OCI-LY3 (cell line): ENCODE measurements at regions not wholly inside any gene's neighbourhood (a gene's known extent, or its start where the extent isn't known, plus 50 kb on each side); places are given as distances from the start of the nearest gene placed in this dataset.

Source experiments
- H2AFZ ChIP-seq: fragments of 200-600, 300-600 bp; shearing (Covaris generic); 2 replicates; pipeline ENCODE4 v1.6.0; 2014; ENCODE audit warnings: antibody characterized with exemption, low read depth, low read length
- H3K27ac ChIP-seq: fragments of 200-600, 300-600 bp; sonication (generic); 2 replicates; pipeline ENCODE4 v1.5.1; 2014; ENCODE audit warnings: mild to moderate bottlenecking, low read length, moderate library complexity, mixed read lengths
- H3K27me3 ChIP-seq: fragments of 200-600, 300-600 bp; sonication (generic); 2 replicates; pipeline ENCODE4 v1.6.1; 2014; ENCODE audit warnings: low read depth, low read length, mixed read lengths
- H3K36me3 ChIP-seq: fragments of 200-600, 300-600 bp; sonication (generic); replicated peaks from 2 replicates; pipeline ENCODE3; 2014; ENCODE audit warnings: low read depth, low read length, mixed read lengths
- H3K4me1 ChIP-seq: fragments of 300-600, 200-600 bp; sonication (generic); 2 replicates; pipeline ENCODE4 v1.6.1; 2014; ENCODE audit warnings: low read length, mixed read lengths
- H3K4me2 ChIP-seq: fragments of 200-600, 300-600 bp; sonication (generic); 2 replicates; pipeline ENCODE4 v1.6.1; 2014; ENCODE audit warnings: low read length, mixed read lengths
- H3K4me3 ChIP-seq: fragments of 300-600, 200-600 bp; sonication (generic); 2 replicates; pipeline ENCODE4 v1.5.1; 2014; ENCODE audit warnings: antibody characterized with exemption, mild to moderate bottlenecking, low read length, moderate library complexity
- H3K79me2 ChIP-seq: fragments of 300-600, 200-600 bp; shearing (Covaris generic); 2 replicates; pipeline ENCODE4 v1.6.1; 2014; ENCODE audit warnings: mild to moderate bottlenecking, low read length, mixed read lengths
- H3K9ac ChIP-seq: fragments of 300-600, 200-600 bp; shearing (Covaris generic); 2 replicates; pipeline ENCODE4 v1.6.0; 2014; ENCODE audit warnings: mild to moderate bottlenecking, low read length, moderate library complexity
- H3K9me3 ChIP-seq: fragments of 200-600, 300-600 bp; shearing (Covaris generic); 2 replicates; pipeline ENCODE4 v1.6.1; 2014; ENCODE audit warnings: low read length, mixed read lengths; ENCODE audit not compliant: insufficient read depth
- H4K20me1 ChIP-seq: fragments of 200-600, 300-600 bp; sonication (generic); 2 replicates; pipeline ENCODE4 v1.6.1; 2016; ENCODE audit warnings: low read length, mixed read lengths; ENCODE audit not compliant: insufficient read depth
- EZH2phosphoT487 ChIP-seq: fragments of 200-600 bp; shearing (Covaris generic); IDR thresholded peaks from 2 replicates; pipeline ENCODE4 v1.6.1; 2018; ENCODE audit warnings: antibody characterized with exemption, mixed run types, low read depth
- TF ChIP-seq, protein P1 (sequence below): fragments of 200-600, 300-600 bp; sonication (generic); IDR thresholded peaks from 2 replicates; pipeline ENCODE4 v1.5.1; 2014; ENCODE audit warnings: antibody characterized with exemption, low read length, low read depth

- H3K9ac ChIP-seq: no peak overlapping the region
- no peak overlapping the region for H3K4me3 ChIP-seq
- TF ChIP-seq, protein P1, sequence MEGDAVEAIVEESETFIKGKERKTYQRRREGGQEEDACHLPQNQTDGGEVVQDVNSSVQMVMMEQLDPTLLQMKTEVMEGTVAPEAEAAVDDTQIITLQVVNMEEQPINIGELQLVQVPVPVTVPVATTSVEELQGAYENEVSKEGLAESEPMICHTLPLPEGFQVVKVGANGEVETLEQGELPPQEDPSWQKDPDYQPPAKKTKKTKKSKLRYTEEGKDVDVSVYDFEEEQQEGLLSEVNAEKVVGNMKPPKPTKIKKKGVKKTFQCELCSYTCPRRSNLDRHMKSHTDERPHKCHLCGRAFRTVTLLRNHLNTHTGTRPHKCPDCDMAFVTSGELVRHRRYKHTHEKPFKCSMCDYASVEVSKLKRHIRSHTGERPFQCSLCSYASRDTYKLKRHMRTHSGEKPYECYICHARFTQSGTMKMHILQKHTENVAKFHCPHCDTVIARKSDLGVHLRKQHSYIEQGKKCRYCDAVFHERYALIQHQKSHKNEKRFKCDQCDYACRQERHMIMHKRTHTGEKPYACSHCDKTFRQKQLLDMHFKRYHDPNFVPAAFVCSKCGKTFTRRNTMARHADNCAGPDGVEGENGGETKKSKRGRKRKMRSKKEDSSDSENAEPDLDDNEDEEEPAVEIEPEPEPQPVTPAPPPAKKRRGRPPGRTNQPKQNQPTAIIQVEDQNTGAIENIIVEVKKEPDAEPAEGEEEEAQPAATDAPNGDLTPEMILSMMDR: no peak
- no peak for TF ChIP-seq EZH2phosphoT487
- H4K20me1 ChIP-seq: no peaks in the 10 kb centered on the region
- H3K79me2 ChIP-seq: no peaks in the 10 kb centered on the region
- H3K4me2 ChIP-seq: no peak overlapping the region
- H3K4me1 ChIP-seq: peaks cover 24% of the 10 kb centered on the region
- H2AFZ ChIP-seq: no peak overlapping the region
- no peaks in the 10 kb centered on the region for H3K9me3 ChIP-seq
- no peaks in the 10 kb centered on the region for H3K27me3 ChIP-seq
- no peak overlapping the region for H3K27ac ChIP-seq
- H3K36me3 ChIP-seq: no peaks in the 10 kb centered on the region
These were observed 186.3 kb downstream of the DACT1 start for GRCh38 chr14:58824106-58824505.

DNA sequence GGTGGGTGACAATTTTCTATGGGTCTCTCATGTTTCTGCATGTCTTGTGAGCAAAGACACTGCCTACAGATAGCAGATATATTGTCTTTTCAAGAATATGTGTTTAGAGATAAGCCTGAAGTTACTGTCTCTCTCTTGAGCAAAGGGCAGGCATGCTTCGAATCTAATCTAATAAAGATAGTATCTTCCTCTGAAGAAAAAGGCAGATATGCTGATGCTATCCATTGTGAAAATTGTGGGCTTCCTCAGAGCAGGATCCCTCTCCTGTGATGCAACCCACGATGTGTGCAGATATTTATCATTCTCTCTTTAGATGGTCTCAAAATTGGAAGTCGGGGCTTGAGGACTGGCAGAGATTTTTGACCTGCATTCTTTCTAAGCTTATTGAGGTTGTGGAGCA lies 187.0 kb downstream of the DACT1 start:
- no peaks in the 10 kb centered on the region for H3K9me3 ChIP-seq
- no peak overlapping the region for H3K9ac ChIP-seq
- no peak overlapping the region for H2AFZ ChIP-seq
- no peak overlapping the region for H3K4me3 ChIP-seq
- H3K79me2 ChIP-seq: no peaks in the 10 kb centered on the region
- no peak for TF ChIP-seq EZH2phosphoT487
- TF ChIP-seq, protein P1: no peak
- no peaks in the 10 kb centered on the region for H3K27me3 ChIP-seq
- H3K36me3 ChIP-seq: no peaks in the 10 kb centered on the region
- H4K20me1 ChIP-seq: no peaks in the 10 kb centered on the region
- peaks cover 18% of the 10 kb centered on the region for H3K4me1 ChIP-seq
- H3K27ac ChIP-seq: no peak overlapping the region
- H3K4me2 ChIP-seq: no peak overlapping the region

DNA sequence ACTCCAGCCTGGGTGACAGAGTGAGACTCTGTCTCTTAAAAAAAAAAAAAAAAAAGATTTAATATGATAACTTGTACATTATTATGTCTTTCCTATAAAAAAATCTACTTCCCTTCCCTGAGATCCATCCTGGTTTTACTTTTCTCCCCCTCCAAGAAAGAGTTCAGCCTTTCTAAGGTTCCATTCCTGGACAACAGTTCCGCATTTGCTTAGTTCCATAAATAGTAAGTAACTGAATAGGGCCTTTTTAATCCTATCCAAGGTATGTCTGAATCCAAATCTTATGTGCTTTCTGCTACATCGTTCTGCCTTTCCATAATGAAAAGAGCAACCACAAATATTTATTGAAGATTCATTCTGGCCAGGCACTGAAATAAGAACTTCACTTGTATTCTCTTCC lies 187.8 kb downstream of the DACT1 start:
- H4K20me1 ChIP-seq: no peaks in the 10 kb centered on the region

GRCh38 chr14:58826845-58827686 lies 189.3 kb downstream of the DACT1 start:
- no peaks in the 10 kb centered on the region for H3K27me3 ChIP-seq
- peaks cover 10% of the 10 kb centered on the region for H3K4me1 ChIP-seq
- TF ChIP-seq, protein P1: peak; percentile 48
- no peak for TF ChIP-seq EZH2phosphoT487
- no peaks in the 10 kb centered on the region for H3K36me3 ChIP-seq
- H2AFZ ChIP-seq: no peak overlapping the region
- no peaks in the 10 kb centered on the region for H4K20me1 ChIP-seq
- no peak overlapping the region for H3K9ac ChIP-seq
- no peaks in the 10 kb centered on the region for H3K79me2 ChIP-seq
- no peak overlapping the region for H3K4me3 ChIP-seq
- no peaks in the 10 kb centered on the region for H3K9me3 ChIP-seq
- H3K4me2 ChIP-seq: no peak overlapping the region
- H3K27ac ChIP-seq: peak overlapping the region; percentile 26; the same call in 1 of the 2 replicates

More for the DNA sequence above, 187.8 kb downstream of the DACT1 start:
- Histone ChIP-seq H3K36me3 (no peaks in the 10 kb centered on the region), H3K4me3 (no peak overlapping the region), H3K9me3 (no peaks in the 10 kb centered on the region), H3K27ac (no peak overlapping the region), H3K4me2 (no peak overlapping the region), H3K4me1 (peaks cover 10% of the 10 kb centered on the region), H3K79me2 (no peaks in the 10 kb centered on the region), H3K9ac (no peak overlapping the region), H3K27me3 (no peaks in the 10 kb centered on the region), H2AFZ (no peak overlapping the region)
- TF ChIP-seq, protein P1: no peak
- TF ChIP-seq EZH2phosphoT487: no peak
